Neuronal stem cell (in vitro differentiated cells): ENCODE measurements at regions not wholly inside any gene's neighbourhood (a gene's known extent, or its start where the extent isn't known, plus 50 kb on each side); places are given as distances from the start of the nearest gene placed in this dataset.

Source experiments
- DNase-seq: peaks from one replicate; pipeline ENCODE4 v3.0.0-alpha.2; 2013; ENCODE audit warnings: low spot score
- H2AFZ ChIP-seq: one replicate; pipeline ENCODE4 v1.6.1; 2013; ENCODE audit warnings: mild to moderate bottlenecking, low read length, inconsistent platforms
- H2AK5ac ChIP-seq: 2 replicates; pipeline ENCODE4 v1.6.1; 2013; ENCODE audit warnings: low read depth, mild to moderate bottlenecking, inconsistent platforms, low read length, moderate library complexity, mixed read lengths
- H2BK120ac ChIP-seq: 2 replicates; pipeline ENCODE4 v1.6.1; 2013; ENCODE audit warnings: low read depth, mild to moderate bottlenecking, inconsistent platforms, low read length, moderate library complexity, mixed read lengths
- H2BK12ac ChIP-seq: one replicate; pipeline ENCODE4 v1.6.1; 2013; ENCODE audit warnings: low read length, inconsistent platforms
- H2BK15ac ChIP-seq: 2 replicates; pipeline ENCODE4 v1.6.1; 2013; ENCODE audit warnings: mild to moderate bottlenecking, low read length, inconsistent platforms, mixed read lengths
- H2BK5ac ChIP-seq: one replicate; pipeline ENCODE4 v1.6.1; 2013; ENCODE audit warnings: inconsistent platforms, mild to moderate bottlenecking, low read length, moderate library complexity
- H3K14ac ChIP-seq: one replicate; pipeline ENCODE4 v1.6.1; 2013; ENCODE audit warnings: low read length, inconsistent platforms
- H3K18ac ChIP-seq: 2 replicates; pipeline ENCODE4 v1.6.1; 2013; ENCODE audit warnings: low read length, inconsistent platforms
- H3K23ac ChIP-seq: 2 replicates; pipeline ENCODE4 v1.6.1; 2013; ENCODE audit warnings: low read depth, mild to moderate bottlenecking, mixed read lengths, low read length, inconsistent platforms; ENCODE audit not compliant: poor library complexity
- H3K27ac ChIP-seq: replicated peaks from 3 replicates; pipeline ENCODE4 v1.5.1; 2013; ENCODE audit warnings: low read length, inconsistent platforms
- H3K27me3 ChIP-seq, 3 experiments: 2 replicates each; pipeline ENCODE4 v1.6.1; 2013; ENCODE audit warnings: low read length in 3 of 3, mild to moderate bottlenecking in 2 of 3, inconsistent platforms in 1 of 3, low read depth in 1 of 3, mixed read lengths in 1 of 3, moderate library complexity in 1 of 3; ENCODE audit not compliant: control insufficient read depth in 3 of 3, insufficient read depth in 3 of 3
- H3K36me3 ChIP-seq, 2 donors: replicated peaks in 1 of 2; 2 replicates each; pipeline ENCODE4 v1.6.1; 2013; ENCODE audit warnings: low read length in 2 of 2; ENCODE audit not compliant: control insufficient read depth in 2 of 2, insufficient read depth in 2 of 2
- H3K4ac ChIP-seq: 2 replicates; pipeline ENCODE4 v1.6.1; 2013; ENCODE audit warnings: inconsistent platforms, mild to moderate bottlenecking, low read length, moderate library complexity
- H3K4me1 ChIP-seq, 2 donors: 1 replicate in 1 of 2; 2 replicates in 1 of 2; pipeline ENCODE4 v1.6.1; 2013; ENCODE audit warnings: low read length in 2 of 2, low read depth in 1 of 2; ENCODE audit not compliant: control insufficient read depth in 2 of 2, insufficient read depth in 1 of 2
- H3K4me2 ChIP-seq: one replicate; pipeline ENCODE4 v1.6.1; 2013; ENCODE audit warnings: mild to moderate bottlenecking, low read length, inconsistent platforms; ENCODE audit not compliant: insufficient read depth, poor library complexity, severe bottlenecking
- H3K4me3 ChIP-seq, 2 donors: 2 replicates each; pipeline ENCODE4 v1.5.1; 2013; ENCODE audit warnings: low read length in 2 of 2, mild to moderate bottlenecking in 2 of 2, inconsistent platforms in 1 of 2, moderate library complexity in 1 of 2
- H3K79me1 ChIP-seq: one replicate; pipeline ENCODE4 v1.6.1; 2013; ENCODE audit warnings: low read depth, mild to moderate bottlenecking, inconsistent platforms, low read length, moderate library complexity
- H3K9ac ChIP-seq: one replicate; pipeline ENCODE4 v1.6.1; 2013; ENCODE audit warnings: mild to moderate bottlenecking, low read depth, low read length, inconsistent platforms; ENCODE audit not compliant: poor library complexity
- H3K9me3 ChIP-seq, 2 donors: replicated peaks in 1 of 2; 2 replicates each; pipeline versions ENCODE3 to v1.6.1; 2013; ENCODE audit warnings: low read length in 2 of 2, mild to moderate bottlenecking in 2 of 2, inconsistent platforms in 1 of 2, low read depth in 1 of 2, mixed read lengths in 1 of 2, moderate library complexity in 1 of 2; ENCODE audit not compliant: control insufficient read depth in 2 of 2, insufficient read depth in 1 of 2
- H4K8ac ChIP-seq: one replicate; pipeline ENCODE4 v1.6.1; 2013; ENCODE audit warnings: low read depth, mild to moderate bottlenecking, inconsistent platforms, low read length, moderate library complexity
- H4K91ac ChIP-seq: one replicate; pipeline ENCODE4 v1.6.1; 2013; ENCODE audit warnings: low read length, low read depth, mild to moderate bottlenecking, inconsistent platforms; ENCODE audit not compliant: poor library complexity
- WGBS, 2 donors: extraction: QIAGEN DNeasy Blood & Tissue Kit; methylation state at CpG; one replicate each; pipeline ENCODE4 v1.1.7; 2013; ENCODE audit warnings: missing lambda C conversion rate in 2 of 2, mixed read lengths in 1 of 2; ENCODE audit not compliant: insufficient read length in 2 of 2, insufficient replicate concordance in 1 of 2; ENCODE audit errors: extremely low coverage in 2 of 2; 5-methylcytosine and 5-hydroxymethylcytosine counted together

GRCh38 chr4:72895408-72895807 lies 174.1 kb downstream of the COX18 start:
- WGBS, 2 donors, result no CpG with 5 or more reads among the region's 5 CpGs
- peak; percentile 29 for DNase-seq

GRCh38 chr4:72893354-72894066 lies 176.0 kb downstream of the COX18 start:
- no peak overlapping the region for H4K91ac ChIP-seq
- no peak for DNase-seq
- H3K23ac ChIP-seq, result no peak overlapping the region
- H3K4me2 ChIP-seq, result no peak overlapping the region
- no peak overlapping the region for H3K18ac ChIP-seq
- no peak overlapping the region for H3K27ac ChIP-seq
- H2BK120ac ChIP-seq, result no peak overlapping the region
- no peaks in the 10 kb centered on the region for H3K36me3 ChIP-seq
- no CpG with 5 or more reads among the region's 2 CpGs for WGBS, 2 donors
- no peak overlapping the region for H4K8ac ChIP-seq
- no peak overlapping the region for H3K14ac ChIP-seq
- H3K9ac ChIP-seq, result no peak overlapping the region
- H3K4me1 ChIP-seq, result peaks cover 0 to 2% of the 10 kb centered on the region in 2 donors
- H2BK5ac ChIP-seq, result no peak overlapping the region
- no peaks in the 10 kb centered on the region for H3K9me3 ChIP-seq
- H3K79me1 ChIP-seq, result no peaks in the 10 kb centered on the region
- no peaks in the 10 kb centered on the region for H3K27me3 ChIP-seq
- H2BK12ac ChIP-seq, result no peak overlapping the region
- no peak overlapping the region for H3K4ac ChIP-seq
- no peak overlapping the region for H2AFZ ChIP-seq
- no peak overlapping the region for H3K4me3 ChIP-seq
- no peak overlapping the region for H2AK5ac ChIP-seq
- H2BK15ac ChIP-seq, result no peak overlapping the region

More at GRCh38 chr4:72895408-72895807, 174.1 kb downstream of the COX18 start:
- no peaks in the 10 kb centered on the region for H3K79me1 ChIP-seq
- H3K23ac ChIP-seq, result no peak overlapping the region
- no peak overlapping the region for H2AFZ ChIP-seq
- no peak overlapping the region for H2BK15ac ChIP-seq
- no peaks in the 10 kb centered on the region for H3K9me3 ChIP-seq
- no peak overlapping the region for H4K8ac ChIP-seq
- no peak overlapping the region for H4K91ac ChIP-seq
- no peak overlapping the region for H2BK120ac ChIP-seq
- H3K9ac ChIP-seq, result no peak overlapping the region
- no peak overlapping the region for H2AK5ac ChIP-seq
- H3K4ac ChIP-seq, result no peak overlapping the region
- H3K4me1 ChIP-seq, result peaks cover 0 to 2% of the 10 kb centered on the region in 2 donors
- H3K4me2 ChIP-seq, result no peak overlapping the region
- no peak overlapping the region for H2BK12ac ChIP-seq
- H2BK5ac ChIP-seq, result no peak overlapping the region
- H3K27ac ChIP-seq, result no peak overlapping the region
- no peaks in the 10 kb centered on the region for H3K27me3 ChIP-seq
- H3K14ac ChIP-seq, result no peak overlapping the region
- H3K4me3 ChIP-seq, result no peak overlapping the region
- no peak overlapping the region for H3K18ac ChIP-seq
- no peaks in the 10 kb centered on the region for H3K36me3 ChIP-seq

- H3K4me2 ChIP-seq, result no peak overlapping the region
- H2BK5ac ChIP-seq, result no peak overlapping the region
- no peak overlapping the region for H2BK12ac ChIP-seq
- no peak overlapping the region for H2BK120ac ChIP-seq
- WGBS, 2 donors, result no CpG with 5 or more reads among the region's 2 CpGs
- H2AFZ ChIP-seq, result no peak overlapping the region
- H3K27ac ChIP-seq, result no peak overlapping the region
- H3K4me3 ChIP-seq, result no peak overlapping the region
- no peak overlapping the region for H3K9ac ChIP-seq
- H3K36me3 ChIP-seq, result no peaks in the 10 kb centered on the region
- no peaks in the 10 kb centered on the region for H3K79me1 ChIP-seq
- no peak for DNase-seq
- no peak overlapping the region for H4K8ac ChIP-seq
- H2AK5ac ChIP-seq, result no peak overlapping the region
- H3K4ac ChIP-seq, result no peak overlapping the region
- H4K91ac ChIP-seq, result no peak overlapping the region
- H3K23ac ChIP-seq, result no peak overlapping the region
- no peaks in the 10 kb centered on the region for H3K4me1 ChIP-seq
- H3K9me3 ChIP-seq, result no peaks in the 10 kb centered on the region
- H3K27me3 ChIP-seq, result no peaks in the 10 kb centered on the region
- H2BK15ac ChIP-seq, result no peak overlapping the region
- H3K14ac ChIP-seq, result no peak overlapping the region
- no peak overlapping the region for H3K18ac ChIP-seq
Measured at GRCh38 chr4:72888331-72888730, 181.2 kb downstream of the COX18 start.

- no peak overlapping the region for H3K23ac ChIP-seq
- H2BK12ac ChIP-seq, result no peak overlapping the region
- no peak overlapping the region for H3K4me3 ChIP-seq
- no peaks in the 10 kb centered on the region for H3K79me1 ChIP-seq
- no CpG with 5 or more reads among the region's 4 CpGs for WGBS, 2 donors
- H2BK15ac ChIP-seq, result no peak overlapping the region
- no peaks in the 10 kb centered on the region for H3K4me1 ChIP-seq
- H3K9ac ChIP-seq, result no peak overlapping the region
- H2BK120ac ChIP-seq, result no peak overlapping the region
- no peak overlapping the region for H2AFZ ChIP-seq
- no peak overlapping the region for H3K14ac ChIP-seq
- H4K91ac ChIP-seq, result no peak overlapping the region
- no peaks in the 10 kb centered on the region for H3K9me3 ChIP-seq
- no peak overlapping the region for H3K27ac ChIP-seq
- no peaks in the 10 kb centered on the region for H3K36me3 ChIP-seq
- H2BK5ac ChIP-seq, result no peak overlapping the region
- no peak overlapping the region for H3K4ac ChIP-seq
- H3K4me2 ChIP-seq, result no peak overlapping the region
- no peaks in the 10 kb centered on the region for H3K27me3 ChIP-seq
- no peak for DNase-seq
- no peak overlapping the region for H4K8ac ChIP-seq
- H3K18ac ChIP-seq, result no peak overlapping the region
- no peak overlapping the region for H2AK5ac ChIP-seq
Measured at GRCh38 chr4:72887152-72887551, 182.4 kb downstream of the COX18 start.
